NCI-H2081 treated with DMSO at 0.1 percent for 48 hours (cell line): ENCODE measurements at regions not wholly inside any gene's neighbourhood (a gene's known extent, or its start where the extent isn't known, plus 50 kb on each side); places are given as distances from the start of the nearest gene placed in this dataset.
"Not testable (repeated sequence)": the region's sequence is repeated elsewhere in the genome, so short reads cannot be mapped to it uniquely, and the experiment has no call there.

Experiments used
- DNase-seq: peaks from one replicate; lab custom pipeline; 2025; lab: John Stamatoyannopoulos, UW

GRCh38 chr10:33067917-33068316 lies 109.9 kb upstream of the ITGB1 start:
- DNase-seq, result no peak

GRCh38 chr10:33067481-33067880 lies 109.5 kb upstream of the ITGB1 start:
- no peak for DNase-seq

- DNase-seq, result no peak
Measured at GRCh38 chr10:33066558-33067236, 108.7 kb upstream of the ITGB1 start.

GRCh38 chr10:33065111-33065510 lies 107.1 kb upstream of the ITGB1 start:
- DNase-seq, result no peak

- DNase-seq, result no peak
Measured at GRCh38 chr10:33064706-33065105, 106.7 kb upstream of the ITGB1 start.

GRCh38 chr10:33057620-33058019 lies 99.6 kb upstream of the ITGB1 start:
- DNase-seq, result no peak

- no peak for DNase-seq
Measured at GRCh38 chr10:33056828-33057596, 99.0 kb upstream of the ITGB1 start.

GRCh38 chr10:33055625-33056024 lies 97.6 kb upstream of the ITGB1 start:
- DNase-seq, result no peak

GRCh38 chr10:33052915-33053810 lies 95.1 kb upstream of the ITGB1 start:
- DNase-seq, result no peak

- peak; percentile 55 for DNase-seq
Measured at GRCh38 chr10:33052263-33052875, 94.3 kb upstream of the ITGB1 start.

GRCh38 chr10:33049963-33050920 lies 92.2 kb upstream of the ITGB1 start:
- DNase-seq, result not testable (repeated sequence)

GRCh38 chr10:33048223-33048622 lies 90.2 kb upstream of the ITGB1 start:
- no peak for DNase-seq

GRCh38 chr10:33047655-33048054 lies 89.6 kb upstream of the ITGB1 start:
- DNase-seq, result no peak

- DNase-seq, result no peak
Measured at GRCh38 chr10:33046792-33047191, 88.8 kb upstream of the ITGB1 start.

GRCh38 chr10:33045421-33045820 lies 87.4 kb upstream of the ITGB1 start:
- no peak for DNase-seq

- no peak for DNase-seq
Measured at GRCh38 chr10:33042565-33042964, 84.5 kb upstream of the ITGB1 start.

- peak; percentile 1 for DNase-seq
Measured at GRCh38 chr10:33041783-33042437, 83.9 kb upstream of the ITGB1 start.

GRCh38 chr10:33040436-33040835 lies 82.4 kb upstream of the ITGB1 start:
- no peak for DNase-seq

GRCh38 chr10:33039181-33039580 lies 81.2 kb upstream of the ITGB1 start:
- no peak for DNase-seq

- no peak for DNase-seq
Measured at GRCh38 chr10:33038672-33039071, 80.6 kb upstream of the ITGB1 start.
